ENCODE measurements at regions not wholly inside any gene's neighbourhood (a gene's known extent, or its start where the extent isn't known, plus 50 kb on each side); places are given as distances from the start of the nearest gene placed in this dataset.
A peak's percentile ranks its signal among the peaks of the same experiment; 100 is the strongest.

- FAIRE-seq = no peak
- DNase-seq (ENCODE audit: insufficient read length, low spot score) = no peak
Observed at GRCh38 chr18:45168866-45169600, 446.2 kb upstream of the SLC14A2 start.

- DNase-seq (ENCODE audit: insufficient read length, low spot score) (no peak), FAIRE-seq (no peak)
Observed at GRCh38 chr18:45169610-45170009, 445.7 kb upstream of the SLC14A2 start.

DNA sequence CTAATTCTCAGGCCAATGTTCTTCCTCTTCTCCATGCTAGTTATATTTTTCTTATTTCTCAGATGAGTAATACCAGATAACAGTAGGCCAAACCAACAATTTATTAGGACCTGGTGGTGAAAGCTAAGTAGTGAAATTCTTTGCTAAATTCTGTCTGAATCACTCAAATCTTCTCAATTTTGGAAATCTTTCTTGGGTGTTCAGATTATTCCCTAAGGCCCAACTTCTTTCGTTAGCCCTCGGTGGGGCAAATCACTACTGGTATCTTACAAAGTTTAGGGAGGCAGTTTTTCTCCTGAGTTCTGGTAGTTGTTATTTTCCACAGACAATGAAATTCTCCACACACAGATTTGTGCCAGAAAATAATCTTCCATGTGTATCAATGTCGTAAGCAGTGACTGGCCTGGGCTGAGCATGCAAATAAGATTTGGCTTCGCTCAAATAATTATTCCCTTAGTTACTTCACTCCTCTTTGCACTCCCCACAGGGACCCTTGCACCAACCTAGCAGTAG, 443.5 kb upstream of the SLC14A2 start:
- FAIRE-seq (no peak), DNase-seq (ENCODE audit: insufficient read length, low spot score) (no peak)

DNA sequence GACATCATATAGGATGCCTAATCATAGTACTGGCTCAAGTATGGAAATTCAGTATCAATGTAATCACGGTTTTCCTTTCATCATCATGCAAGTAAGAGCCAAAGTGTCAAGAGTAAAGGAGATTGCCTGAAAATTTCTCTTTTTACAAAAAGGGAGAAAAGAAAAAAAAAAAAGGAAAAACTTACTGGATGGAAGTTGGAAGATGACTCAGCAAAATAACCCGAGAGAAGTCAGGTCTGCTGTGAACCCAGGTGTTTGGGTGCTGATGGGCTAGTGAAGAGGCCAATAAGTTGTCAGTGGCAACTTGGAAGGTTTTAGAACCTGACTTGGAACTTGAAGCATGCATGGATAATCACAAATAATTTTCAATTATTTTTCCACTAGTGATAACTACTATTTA, 441.9 kb upstream of the SLC14A2 start:
- no peak for FAIRE-seq
- no peak for DNase-seq (ENCODE audit: insufficient read length, low spot score)

GRCh38 chr18:45173799-45174519, 441.3 kb upstream of the SLC14A2 start:
- FAIRE-seq = peak; percentile 52

GRCh38 chr18:45174629-45175136, 440.6 kb upstream of the SLC14A2 start:
- FAIRE-seq (no peak), DNase-seq (ENCODE audit: insufficient read length, low spot score) (no peak)

More at GRCh38 chr18:45173799-45174519, 441.3 kb upstream of the SLC14A2 start:
- no peak for DNase-seq (ENCODE audit: insufficient read length, low spot score)

GRCh38 chr18:45175511-45175910, 439.8 kb upstream of the SLC14A2 start:
- no peak for DNase-seq (ENCODE audit: insufficient read length, low spot score)
- FAIRE-seq = peak; percentile 4

DNA sequence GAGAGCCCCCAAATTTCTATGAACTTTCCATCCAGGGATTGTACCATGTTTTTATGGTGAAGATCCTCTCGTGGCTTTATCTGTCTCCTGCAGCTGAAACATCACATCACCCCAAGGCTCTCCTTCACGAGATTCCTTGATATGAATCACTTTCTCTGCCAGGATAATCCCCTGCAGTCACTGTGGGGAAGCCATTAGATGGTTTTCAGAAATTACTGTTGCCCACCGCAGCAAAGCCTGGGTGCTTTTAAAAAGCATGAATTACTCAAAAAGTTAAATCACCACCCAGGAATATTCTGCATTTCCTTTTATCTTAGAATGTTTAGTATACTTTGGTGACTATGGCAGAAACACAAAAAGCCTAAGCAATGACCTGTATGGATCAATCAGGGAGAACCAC, 428.4 kb upstream of the SLC14A2 start:
- FAIRE-seq (no peak), DNase-seq (ENCODE audit: insufficient read length, low spot score) (no peak)

DNA sequence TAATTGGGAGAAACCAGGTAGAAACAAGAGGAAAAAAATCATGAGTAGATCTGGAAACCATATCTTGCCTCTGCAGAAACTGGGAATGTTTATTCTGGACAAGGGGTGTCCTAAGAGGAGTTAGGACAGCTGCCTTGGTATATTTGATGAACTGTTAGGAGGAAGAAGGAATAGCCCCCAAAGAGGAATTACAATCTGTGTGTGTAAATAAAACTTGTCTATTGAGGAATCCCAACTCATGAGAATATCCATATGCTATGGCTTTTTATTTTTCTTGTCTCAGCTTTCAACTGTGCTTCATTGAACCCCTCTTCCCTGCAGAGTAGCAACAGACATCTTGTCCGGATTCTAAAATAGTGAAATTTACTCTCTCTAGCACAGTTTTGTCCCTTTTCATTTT, 423.5 kb upstream of the SLC14A2 start:
- DNase-seq (ENCODE audit: insufficient read length, low spot score) (no peak), FAIRE-seq (no peak)

GRCh38 chr18:45197526-45197970, 417.7 kb upstream of the SLC14A2 start:
- DNase-seq (ENCODE audit: insufficient read length, low spot score) = peak; percentile 14
- FAIRE-seq = peak; percentile 86

DNA sequence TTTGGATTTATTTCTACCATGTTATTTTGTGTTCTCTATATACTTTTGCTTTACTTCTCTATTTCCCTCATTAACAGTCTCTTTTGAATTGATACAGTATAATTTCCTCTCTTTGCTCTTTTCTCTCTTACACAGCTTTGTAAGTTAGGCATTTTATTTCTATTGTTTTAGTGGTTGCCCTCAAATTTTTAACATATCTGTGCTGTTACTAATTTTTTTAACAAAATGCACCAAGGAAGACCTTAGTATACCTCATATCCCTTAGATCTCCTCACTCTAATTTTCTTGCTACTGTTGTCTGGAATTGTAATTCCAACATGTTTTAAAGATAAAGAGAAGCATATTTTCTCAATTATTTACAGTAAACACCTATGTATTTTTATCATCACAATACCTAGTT, 416.8 kb upstream of the SLC14A2 start:
- FAIRE-seq (peak; percentile 21), DNase-seq (ENCODE audit: insufficient read length, low spot score) (no peak)

DNA sequence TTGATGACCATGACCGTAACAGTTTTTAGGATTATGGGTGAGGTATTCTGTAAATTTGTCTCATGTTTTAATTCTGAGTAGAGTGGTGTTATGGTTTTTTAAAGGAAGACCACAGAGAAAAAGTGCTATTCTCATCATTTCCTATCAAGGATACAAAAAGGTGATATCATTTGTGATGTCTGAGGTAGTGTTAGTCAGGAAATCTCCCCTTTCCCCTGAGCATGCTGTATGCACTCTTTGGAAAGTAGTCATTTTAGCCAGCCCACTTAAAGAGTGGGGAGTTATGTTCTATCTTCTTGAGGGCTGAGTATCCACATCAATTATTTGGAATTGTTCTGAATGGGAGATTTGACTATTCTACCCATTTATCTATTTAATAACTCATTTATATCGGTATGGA, 414.2 kb upstream of the SLC14A2 start:
- FAIRE-seq (no peak), DNase-seq (ENCODE audit: insufficient read length, low spot score) (no peak)

DNA sequence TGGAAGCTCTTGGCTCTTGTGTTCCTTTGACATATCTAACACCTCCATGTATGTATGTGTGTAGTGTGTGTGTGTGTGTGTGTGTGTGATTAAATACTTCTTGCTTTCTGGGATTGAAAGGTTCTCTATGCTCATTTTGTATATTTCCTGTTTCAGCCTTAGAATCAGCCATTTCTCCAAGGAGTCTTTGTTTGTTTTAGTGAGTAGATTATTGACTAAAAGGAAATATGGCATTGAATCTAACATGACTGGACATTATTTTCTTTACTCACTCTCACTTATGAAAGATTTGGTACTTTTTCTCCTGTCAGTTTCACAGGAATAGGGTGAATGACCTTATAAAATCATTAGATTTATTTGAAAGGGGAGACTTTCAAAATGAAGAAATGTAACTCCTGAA, 413.8 kb upstream of the SLC14A2 start:
- FAIRE-seq (no peak), DNase-seq (ENCODE audit: insufficient read length, low spot score) (no peak)

DNA sequence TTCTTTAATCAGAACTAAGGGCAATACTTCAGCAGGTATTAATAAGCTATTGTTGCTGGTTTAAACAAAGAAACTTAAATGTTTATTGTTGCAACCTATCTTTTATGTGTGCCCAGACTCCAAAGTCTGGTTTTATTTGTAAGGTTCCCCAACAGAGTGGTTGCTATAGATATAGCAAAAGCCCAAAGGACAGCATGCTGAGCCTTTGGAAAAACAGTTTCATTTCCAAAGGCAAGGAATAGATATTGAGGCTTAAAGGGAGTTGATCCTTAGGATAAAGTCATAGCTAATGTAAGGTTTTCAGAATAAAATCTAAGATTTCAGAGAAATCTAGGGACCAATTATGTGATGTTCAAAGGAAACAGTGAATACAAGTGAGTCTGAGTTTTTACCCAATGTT, 413.2 kb upstream of the SLC14A2 start:
- no peak for FAIRE-seq

GRCh38 chr18:45203677-45204076, 411.6 kb upstream of the SLC14A2 start:
- DNase-seq (ENCODE audit: insufficient read length, low spot score) = no peak
- no peak for FAIRE-seq

More for the DNA sequence above, 413.2 kb upstream of the SLC14A2 start:
- DNase-seq (ENCODE audit: insufficient read length, low spot score) = no peak

DNA sequence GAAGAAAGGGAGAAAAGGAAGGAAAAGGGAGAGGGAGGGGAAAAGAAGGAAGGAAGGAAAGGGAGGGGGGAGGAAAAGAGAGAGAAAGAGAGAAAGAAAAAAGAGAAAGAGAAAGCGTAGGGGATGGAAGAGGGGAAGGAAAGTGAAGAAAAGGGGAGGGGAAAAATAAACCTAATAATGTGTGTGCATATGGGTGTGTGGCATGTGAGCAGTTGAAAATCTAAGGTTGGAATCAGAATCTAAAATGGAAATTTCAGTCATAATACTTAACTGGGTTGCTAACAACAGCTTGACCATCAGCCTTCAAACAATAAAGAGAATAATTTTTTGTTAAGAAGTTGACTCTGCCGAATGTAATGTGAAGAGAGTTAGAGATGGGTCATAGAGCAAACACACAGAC, 407.9 kb upstream of the SLC14A2 start:
- DNase-seq (ENCODE audit: insufficient read length, low spot score) (no peak), FAIRE-seq (no peak)

- FAIRE-seq (no peak), DNase-seq (ENCODE audit: insufficient read length, low spot score) (no peak)
Observed at GRCh38 chr18:45208164-45208563, 407.1 kb upstream of the SLC14A2 start.

GRCh38 chr18:45212181-45213039, 402.9 kb upstream of the SLC14A2 start:
- peak; percentile 79 for FAIRE-seq
- peak; percentile 52 for DNase-seq (ENCODE audit: insufficient read length, low spot score)

DNA sequence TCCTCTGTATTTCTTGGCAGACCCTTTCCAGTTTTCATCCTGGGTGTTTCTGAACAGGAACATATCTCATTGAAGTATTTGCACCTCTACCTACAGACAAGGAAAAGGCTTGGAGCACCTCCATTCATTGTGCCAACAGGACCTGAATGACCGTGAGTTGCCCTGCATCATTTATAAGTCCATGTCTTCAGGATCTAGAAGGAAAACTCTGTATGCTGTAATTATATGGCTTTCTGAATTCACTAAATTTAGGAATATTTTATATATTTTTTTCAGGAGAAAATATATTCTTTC, 402.3 kb upstream of the SLC14A2 start:
- FAIRE-seq = no peak

GRCh38 chr18:45218436-45218835, 396.8 kb upstream of the SLC14A2 start:
- FAIRE-seq = no peak
- no peak for DNase-seq (ENCODE audit: insufficient read length, low spot score)

More for the DNA sequence above, 402.3 kb upstream of the SLC14A2 start:
- no peak for DNase-seq (ENCODE audit: insufficient read length, low spot score)

DNA sequence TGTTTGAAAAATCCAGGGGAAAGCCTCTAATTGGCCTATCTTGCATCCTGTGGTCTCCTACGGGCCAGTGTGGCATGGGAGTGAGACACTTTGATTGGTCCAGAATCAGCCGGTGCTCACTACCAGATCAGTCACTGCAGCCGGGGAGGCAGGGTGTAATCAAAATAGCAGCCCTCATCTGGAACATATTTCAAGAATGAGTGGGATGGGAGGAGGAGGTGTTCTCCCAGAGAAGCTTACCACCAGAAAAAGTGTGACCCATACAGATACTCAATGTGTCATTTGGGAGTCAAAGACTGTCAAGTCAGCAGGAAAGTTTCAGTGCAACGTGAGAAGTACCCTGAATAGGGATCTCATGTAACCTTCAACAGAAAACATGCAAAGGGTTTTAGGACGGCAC, 393.9 kb upstream of the SLC14A2 start:
- FAIRE-seq (no peak), DNase-seq (ENCODE audit: insufficient read length, low spot score) (no peak)

Measured in GM19239 (cell line).